HG02610 (cell line): ENCODE measurements at regions not wholly inside any gene's neighbourhood (a gene's known extent, or its start where the extent isn't known, plus 50 kb on each side); places are given as distances from the start of the nearest gene placed in this dataset.

Source experiments
- ATAC-seq: cut with Tn5 transposase; IDR thresholded peaks from one replicate; pipeline ENCODE4 v1.9.1; 2021; ENCODE audit warnings: mild to moderate bottlenecking, moderate library complexity; ENCODE audit not compliant: unreplicated experiment

DNA sequence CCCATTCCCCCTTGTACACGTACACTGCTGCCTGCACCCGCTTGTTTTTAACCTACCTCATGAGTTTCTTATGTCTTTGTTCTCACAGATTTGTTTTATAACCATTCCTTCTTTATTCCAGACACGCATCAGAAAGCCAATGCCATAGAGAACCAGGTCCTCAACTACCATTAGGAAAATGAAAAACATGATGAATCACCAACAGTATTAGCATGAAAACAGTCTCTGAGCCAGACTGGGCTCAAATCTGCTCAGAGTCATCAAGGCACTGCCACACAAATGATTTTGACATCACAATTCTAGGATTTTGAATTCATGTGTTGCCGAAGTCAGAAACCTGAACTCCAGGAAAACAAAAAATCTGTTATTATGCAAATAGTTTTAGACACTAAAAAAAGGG, 394.1 kb upstream of the GRIA1 start:
- ATAC-seq: no peak

GRCh38 chr5:153099328-153099727, 391.1 kb upstream of the GRIA1 start:
- no peak for ATAC-seq

GRCh38 chr5:153101235-153102180, 389.0 kb upstream of the GRIA1 start:
- ATAC-seq: no peak

DNA sequence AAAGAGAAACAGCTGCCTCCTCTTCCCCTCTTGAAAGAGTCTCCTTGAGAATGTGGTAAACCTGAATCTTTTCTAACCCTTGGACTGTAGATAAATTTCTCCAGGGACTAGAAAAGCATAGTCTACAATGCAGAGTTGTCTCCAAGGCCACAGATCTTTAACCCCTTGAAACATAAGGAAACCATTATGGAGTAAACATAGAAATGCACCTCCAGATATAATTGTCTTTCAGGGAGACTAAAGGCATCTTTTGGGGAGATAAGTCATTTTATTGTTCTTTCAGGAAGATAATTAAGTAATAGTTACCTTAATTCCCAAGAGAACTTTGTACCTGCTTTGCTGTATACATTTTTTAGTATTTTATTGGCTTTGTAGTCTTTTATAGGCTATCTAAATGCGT, 373.6 kb upstream of the GRIA1 start:
- no peak for ATAC-seq

- ATAC-seq: no peak
Measured at GRCh38 chr5:153118018-153118417, 372.5 kb upstream of the GRIA1 start.

- no peak for ATAC-seq
Measured at GRCh38 chr5:153122403-153122802, 368.1 kb upstream of the GRIA1 start.

GRCh38 chr5:153130296-153130695, 360.2 kb upstream of the GRIA1 start:
- ATAC-seq: no peak

GRCh38 chr5:153135411-153135810, 355.1 kb upstream of the GRIA1 start:
- ATAC-seq: no peak

DNA sequence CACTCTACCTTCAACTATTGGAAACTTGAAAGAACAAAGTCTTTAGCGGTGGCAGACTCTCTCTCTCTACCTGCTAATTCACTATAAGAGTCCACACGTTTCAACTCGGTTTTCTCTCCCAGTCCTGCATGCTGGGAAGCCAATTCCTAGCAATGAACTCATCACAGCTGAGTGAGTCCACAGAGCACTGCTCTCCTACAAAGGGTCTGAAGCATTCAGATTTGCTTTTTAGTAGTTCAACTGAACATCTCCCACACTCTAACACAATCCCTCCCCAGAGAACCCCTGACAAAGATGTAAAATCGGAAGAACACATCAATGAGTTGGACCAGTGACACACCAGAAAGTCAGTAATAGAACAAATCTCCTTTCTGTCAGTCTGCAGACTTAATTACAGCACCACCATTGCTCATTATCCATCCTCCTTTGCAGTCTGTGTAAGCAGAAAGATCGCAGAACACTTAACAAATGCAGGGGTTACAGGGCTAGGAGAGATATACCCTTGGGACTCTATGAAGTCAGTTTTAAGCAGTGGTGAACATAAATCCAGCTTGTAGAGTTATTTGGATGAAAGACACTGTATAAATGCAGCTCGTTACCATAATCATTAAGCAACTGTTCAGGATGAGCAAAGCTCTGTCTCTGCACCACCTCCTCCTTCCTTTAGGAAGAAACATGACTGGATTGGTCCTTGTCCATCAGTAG, 353.4 kb upstream of the GRIA1 start:
- ATAC-seq: no peak

DNA sequence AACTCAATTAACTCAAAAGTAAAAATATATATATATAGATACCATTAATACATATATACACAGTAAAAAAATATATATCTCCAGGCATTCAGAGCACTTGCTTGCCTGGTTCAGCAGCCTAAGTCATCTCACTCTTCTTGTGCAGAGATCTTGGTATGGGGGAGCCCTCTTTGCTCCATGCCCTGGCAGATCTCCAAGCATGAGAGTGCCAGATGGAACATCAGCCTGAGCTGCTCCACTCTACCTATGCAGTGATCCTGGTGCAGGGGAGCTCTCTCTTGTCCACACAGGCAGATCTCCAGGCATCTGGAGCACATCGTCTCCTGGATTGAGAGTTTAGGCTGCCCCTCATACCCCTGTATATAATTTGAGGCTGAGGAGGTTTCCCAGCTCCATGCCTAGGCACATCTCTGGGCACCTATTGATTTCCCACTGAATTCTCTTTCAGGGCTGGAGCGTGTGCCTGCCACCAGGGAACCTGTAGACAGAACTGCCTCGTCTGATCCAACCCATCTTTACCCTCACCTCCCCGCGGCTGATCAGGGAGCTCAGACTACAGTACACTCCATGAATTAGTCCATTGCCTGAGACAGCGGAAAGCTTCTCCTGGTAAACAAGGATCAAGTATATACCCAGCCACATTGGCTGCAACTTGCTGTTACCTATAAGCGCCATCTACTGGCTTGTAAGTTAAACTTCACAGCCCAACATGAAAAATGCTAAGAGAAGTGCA, 342.4 kb upstream of the GRIA1 start:
- peak; percentile 73 for ATAC-seq

GRCh38 chr5:153148624-153148976, 341.9 kb upstream of the GRIA1 start:
- ATAC-seq: no peak

GRCh38 chr5:153151558-153151957, 338.9 kb upstream of the GRIA1 start:
- ATAC-seq: no peak

DNA sequence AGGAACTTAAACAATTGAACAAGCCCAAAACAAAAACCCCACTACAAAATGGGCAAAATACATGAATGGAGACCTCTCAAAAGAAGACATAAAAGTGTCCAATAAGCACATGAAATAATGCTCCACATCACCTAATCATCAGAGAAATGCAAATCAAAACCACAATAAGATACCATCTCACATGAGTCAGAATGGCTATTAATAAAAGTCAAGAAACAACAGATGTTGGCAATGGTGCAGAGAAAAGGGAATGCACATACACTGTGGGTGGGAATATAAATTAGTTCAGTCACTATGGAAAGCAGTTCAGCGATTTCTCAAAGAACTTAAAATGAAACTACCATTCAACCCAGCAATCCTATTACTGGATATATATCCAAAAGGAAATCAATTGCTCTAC, 337.4 kb upstream of the GRIA1 start:
- ATAC-seq: no peak

GRCh38 chr5:153157156-153157555, 333.3 kb upstream of the GRIA1 start:
- no peak for ATAC-seq

DNA sequence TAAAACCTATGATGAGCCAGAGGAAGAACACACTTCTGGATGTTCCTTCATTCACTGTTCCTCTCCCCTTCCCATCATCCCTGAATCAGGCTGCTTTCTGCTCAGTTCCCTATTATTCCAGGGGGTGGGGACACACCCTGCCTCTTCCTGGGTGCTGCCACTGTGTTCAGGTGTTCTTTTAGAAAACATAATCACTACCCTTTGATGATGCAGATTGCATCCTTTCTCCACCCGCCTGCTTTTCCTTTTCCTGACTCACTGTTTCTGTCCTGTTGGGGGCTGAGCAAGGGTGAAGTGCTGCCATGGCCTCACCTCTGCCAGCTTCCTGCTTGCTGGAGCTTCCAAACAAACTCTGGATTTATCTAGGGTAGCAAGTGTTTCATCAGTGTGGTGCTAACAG, 331.9 kb upstream of the GRIA1 start:
- ATAC-seq: no peak

DNA sequence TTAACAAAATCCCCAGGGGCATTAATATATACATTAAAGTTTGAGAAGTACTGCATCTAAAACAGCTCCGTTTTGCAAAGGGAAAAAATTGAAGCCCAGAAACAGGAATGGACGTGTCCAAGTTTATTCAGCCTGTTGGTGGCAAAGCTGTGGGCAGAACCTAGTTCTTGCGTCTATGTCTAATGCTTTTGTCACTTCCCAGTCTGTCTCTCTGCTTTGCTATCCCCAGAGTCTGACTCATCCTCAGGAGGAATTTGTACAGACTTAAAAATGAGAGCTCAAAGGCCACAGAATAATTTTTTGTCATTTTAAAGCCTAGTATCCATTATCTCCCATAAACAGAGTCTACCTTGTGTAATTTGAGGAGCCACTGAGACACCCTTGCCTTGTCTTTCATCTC, 330.9 kb upstream of the GRIA1 start:
- ATAC-seq: no peak

- ATAC-seq: no peak
Measured at GRCh38 chr5:153168241-153168640, 322.2 kb upstream of the GRIA1 start.

DNA sequence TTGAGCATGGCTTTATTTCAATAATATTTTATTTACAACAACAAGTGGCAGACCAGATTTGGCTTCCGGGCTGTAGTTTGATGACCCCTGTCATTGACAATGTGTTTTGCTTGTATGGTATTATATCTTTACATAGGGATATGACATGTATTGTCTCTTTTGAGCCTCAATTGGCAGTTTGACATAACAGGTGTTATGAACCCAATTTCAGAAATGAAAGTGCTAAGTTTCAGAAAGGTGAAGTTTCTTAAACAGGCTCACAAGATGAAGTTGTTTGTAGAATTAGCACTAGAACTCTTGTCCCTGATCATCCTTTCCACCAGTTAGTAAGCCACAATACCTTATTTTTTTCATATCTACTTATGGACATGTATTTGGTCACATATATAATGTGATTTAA, 303.0 kb upstream of the GRIA1 start:
- ATAC-seq: no peak

DNA sequence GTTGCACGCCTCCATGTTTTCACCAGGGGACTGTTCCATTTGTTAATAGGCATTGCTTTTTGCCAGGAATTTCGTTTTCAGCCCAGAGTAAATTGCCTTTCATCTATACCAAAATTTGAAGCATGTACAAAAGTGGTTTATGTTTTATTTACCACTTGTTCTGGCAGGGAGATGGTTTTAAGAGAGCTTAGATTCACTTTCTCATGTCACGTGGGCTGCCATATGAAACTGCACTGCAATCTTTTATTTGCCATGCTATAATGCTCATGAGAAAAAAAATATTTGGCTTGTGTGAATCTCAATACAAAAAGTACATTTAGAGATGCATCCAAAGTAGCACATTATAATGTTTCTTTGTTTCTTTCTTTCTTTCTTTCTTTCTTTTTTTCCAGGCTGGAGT, 284.1 kb upstream of the GRIA1 start:
- ATAC-seq: no peak

GRCh38 chr5:153209016-153209415, 281.5 kb upstream of the GRIA1 start:
- ATAC-seq: no peak

- ATAC-seq: no peak
Measured at GRCh38 chr5:153209687-153210086, 280.8 kb upstream of the GRIA1 start.

GRCh38 chr5:153211076-153211475, 279.4 kb upstream of the GRIA1 start:
- ATAC-seq: no peak
